Colonic mucosa (tissue), 4 donors: ENCODE measurements at regions not wholly inside any gene's neighbourhood (a gene's known extent, or its start where the extent isn't known, plus 50 kb on each side); places are given as distances from the start of the nearest gene placed in this dataset.

Source experiments
- DNase-seq: peaks from one replicate; pipeline ENCODE4 v3.0.0-alpha.2; 2020
- H3K27ac ChIP-seq: fragments of 200-600 bp; one replicate; pipeline ENCODE4 v1.8.0; 2021
- H3K27me3 ChIP-seq: fragments of 200-600 bp; one replicate; pipeline ENCODE4 v1.8.0; 2021
- H3K36me3 ChIP-seq: fragments of 200-600 bp; one replicate; pipeline ENCODE4 v1.8.0; 2021
- H3K4me1 ChIP-seq: fragments of 200-600 bp; one replicate; pipeline ENCODE4 v1.8.0; 2021; ENCODE audit warnings: mild to moderate bottlenecking
- H3K4me3 ChIP-seq: fragments of 200-600 bp; one replicate; pipeline ENCODE4 v1.8.0; 2021
- H3K9ac ChIP-seq, 2 donors: one replicate each; pipeline ENCODE4 v1.7.0; 2013; ENCODE audit warnings: control low read depth in 2 of 2, low read depth in 2 of 2, low read length in 2 of 2
- H3K9me3 ChIP-seq: fragments of 200-600 bp; one replicate; pipeline ENCODE4 v1.8.0; 2021
- CTCF ChIP-seq: fragments of 200-600 bp; IDR thresholded peaks from one replicate; pipeline ENCODE4 v1.8.0; 2022; ENCODE audit warnings: antibody characterized with exemption, mild to moderate bottlenecking
- intact Hi-C: fragments of 100-400 bp; cut with DNase I; formaldehyde crosslinking; loops from one replicate; pipeline ENCODE4 v1.14.1; 2022
- donor health status: healthy.
- donor health status: DM: no; HTN: no; CAD: no.
- donor health status: DM: no; HTN: no; CAD: no.

- intact Hi-C loops: no loop called here
- Histone ChIP-seq H3K4me1 (no peaks in the 10 kb centered on the region), H3K27ac (no peak overlapping the region), H3K36me3 (no peaks in the 10 kb centered on the region), H3K9me3 (no peaks in the 10 kb centered on the region), H3K9ac (no peak overlapping the region), H3K4me3 (no peak overlapping the region), H3K27me3 (no peaks in the 10 kb centered on the region)
- TF ChIP-seq CTCF: no peak
- DNase-seq: no peak
Observed at GRCh38 chr4:104944596-104944995, 202.1 kb upstream of the TET2 start.

GRCh38 chr4:104964410-104965175 is 182.1 kb upstream of the TET2 start:
- Histone ChIP-seq H3K27ac (no peak overlapping the region), H3K9me3 (no peaks in the 10 kb centered on the region), H3K9ac (no peak overlapping the region), H3K4me3 (no peak overlapping the region), H3K4me1 (no peaks in the 10 kb centered on the region), H3K36me3 (no peaks in the 10 kb centered on the region), H3K27me3 (no peaks in the 10 kb centered on the region)
- no peak for TF ChIP-seq CTCF
- intact Hi-C loops: no loop called here
- DNase-seq: peak; percentile 41

GRCh38 chr4:104966349-104967033 is 180.2 kb upstream of the TET2 start:
- H3K9ac ChIP-seq: peak overlapping the region in 1 of 2 donors; percentile 73
- no peaks in the 10 kb centered on the region for H3K36me3 ChIP-seq
- no peaks in the 10 kb centered on the region for H3K27me3 ChIP-seq
- peak; percentile 73 for DNase-seq
- no peaks in the 10 kb centered on the region for H3K4me1 ChIP-seq
- H3K9me3 ChIP-seq: no peaks in the 10 kb centered on the region
- peak overlapping the region; percentile 85 for H3K27ac ChIP-seq
- intact Hi-C loops: no loop called here
- TF ChIP-seq CTCF: no peak
- no peak overlapping the region for H3K4me3 ChIP-seq

- intact Hi-C loops: no loop called here
- Histone ChIP-seq H3K4me1 (no peaks in the 10 kb centered on the region), H3K4me3 (no peak overlapping the region)
Observed at GRCh38 chr4:104967034-104967401, 179.7 kb upstream of the TET2 start.

More at GRCh38 chr4:104967034-104967401, 179.7 kb upstream of the TET2 start:
- TF ChIP-seq CTCF: no peak
- Histone ChIP-seq H3K36me3 (no peaks in the 10 kb centered on the region), H3K9ac (peak overlapping the region in 1 of 2 donors; percentile 73), H3K9me3 (no peaks in the 10 kb centered on the region), H3K27ac (peak overlapping the region; percentile 85), H3K27me3 (no peaks in the 10 kb centered on the region)
- DNase-seq: peak; percentile 73
